ENCODE measurements at regions not wholly inside any gene's neighbourhood (a gene's known extent, or its start where the extent isn't known, plus 50 kb on each side); places are given as distances from the start of the nearest gene placed in this dataset.

GRCh38 chr2:172270278-172271079 lies 156.9 kb upstream of the ITGA6 start:
- H3K4me3 ChIP-seq (ENCODE audit: low read depth, low read length), result no peak overlapping the region

DNA sequence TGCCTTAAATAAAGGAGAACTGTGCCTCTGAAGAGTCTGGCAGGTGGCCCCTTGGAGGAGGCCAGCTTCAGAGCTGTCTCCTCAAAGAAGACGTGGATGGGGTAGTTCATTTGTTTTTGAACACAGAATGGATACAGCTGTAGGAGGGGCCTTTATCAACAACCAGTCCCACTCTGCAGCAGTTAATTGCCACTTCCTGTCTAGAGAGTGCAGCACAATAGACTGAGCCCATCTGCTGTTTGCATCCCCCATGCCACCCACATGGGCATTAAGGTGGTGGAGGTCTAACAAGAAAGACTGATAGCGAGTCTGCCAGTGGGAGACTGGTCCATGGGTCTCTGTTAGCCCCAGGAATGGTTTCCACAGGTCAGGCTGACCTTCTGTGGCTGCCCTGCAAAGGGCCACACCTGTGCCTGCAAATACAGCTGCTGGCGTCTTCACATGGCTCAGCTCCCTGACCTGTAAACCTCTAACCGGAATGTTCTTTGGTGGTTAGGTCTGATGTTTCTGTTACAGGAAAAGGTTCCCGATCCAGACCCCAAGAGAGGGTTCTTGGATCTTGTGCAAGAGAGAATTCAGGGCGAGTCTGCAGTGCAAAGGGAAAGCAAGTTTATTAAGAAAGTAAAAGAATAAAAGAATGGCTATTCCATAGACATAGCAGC lies 153.3 kb upstream of the ITGA6 start:
- TF ChIP-seq, protein P1, sequence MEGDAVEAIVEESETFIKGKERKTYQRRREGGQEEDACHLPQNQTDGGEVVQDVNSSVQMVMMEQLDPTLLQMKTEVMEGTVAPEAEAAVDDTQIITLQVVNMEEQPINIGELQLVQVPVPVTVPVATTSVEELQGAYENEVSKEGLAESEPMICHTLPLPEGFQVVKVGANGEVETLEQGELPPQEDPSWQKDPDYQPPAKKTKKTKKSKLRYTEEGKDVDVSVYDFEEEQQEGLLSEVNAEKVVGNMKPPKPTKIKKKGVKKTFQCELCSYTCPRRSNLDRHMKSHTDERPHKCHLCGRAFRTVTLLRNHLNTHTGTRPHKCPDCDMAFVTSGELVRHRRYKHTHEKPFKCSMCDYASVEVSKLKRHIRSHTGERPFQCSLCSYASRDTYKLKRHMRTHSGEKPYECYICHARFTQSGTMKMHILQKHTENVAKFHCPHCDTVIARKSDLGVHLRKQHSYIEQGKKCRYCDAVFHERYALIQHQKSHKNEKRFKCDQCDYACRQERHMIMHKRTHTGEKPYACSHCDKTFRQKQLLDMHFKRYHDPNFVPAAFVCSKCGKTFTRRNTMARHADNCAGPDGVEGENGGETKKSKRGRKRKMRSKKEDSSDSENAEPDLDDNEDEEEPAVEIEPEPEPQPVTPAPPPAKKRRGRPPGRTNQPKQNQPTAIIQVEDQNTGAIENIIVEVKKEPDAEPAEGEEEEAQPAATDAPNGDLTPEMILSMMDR (IDR thresholded peaks at IDR 0.05; ENCODE audit: borderline replicate concordance, insufficient read depth, low read depth, low read length), result no peak
- H3K4me3 ChIP-seq (ENCODE audit: low read depth, low read length), result no peak overlapping the region

More at GRCh38 chr2:172270278-172271079, 156.9 kb upstream of the ITGA6 start:
- TF ChIP-seq, protein P1 (IDR thresholded peaks at IDR 0.05; ENCODE audit: borderline replicate concordance, insufficient read depth, low read depth, low read length), result no peak

- TF ChIP-seq, protein P1 (IDR thresholded peaks at IDR 0.05; ENCODE audit: borderline replicate concordance, insufficient read depth, low read depth, low read length), result no peak
- no peak overlapping the region for H3K4me3 ChIP-seq (ENCODE audit: low read depth, low read length)
These were observed 152.1 kb upstream of the ITGA6 start for GRCh38 chr2:172275239-172275638.

- H3K4me3 ChIP-seq (ENCODE audit: low read depth, low read length), result no peak overlapping the region
- TF ChIP-seq, protein P1 (IDR thresholded peaks at IDR 0.05; ENCODE audit: borderline replicate concordance, insufficient read depth, low read depth, low read length), result no peak
These were observed 150.4 kb upstream of the ITGA6 start for GRCh38 chr2:172276961-172277360.

- TF ChIP-seq, protein P1 (IDR thresholded peaks at IDR 0.05; ENCODE audit: borderline replicate concordance, insufficient read depth, low read depth, low read length), result no peak
- no peak overlapping the region for H3K4me3 ChIP-seq (ENCODE audit: low read depth, low read length)
These were observed 148.7 kb upstream of the ITGA6 start for GRCh38 chr2:172278667-172279066.

DNA sequence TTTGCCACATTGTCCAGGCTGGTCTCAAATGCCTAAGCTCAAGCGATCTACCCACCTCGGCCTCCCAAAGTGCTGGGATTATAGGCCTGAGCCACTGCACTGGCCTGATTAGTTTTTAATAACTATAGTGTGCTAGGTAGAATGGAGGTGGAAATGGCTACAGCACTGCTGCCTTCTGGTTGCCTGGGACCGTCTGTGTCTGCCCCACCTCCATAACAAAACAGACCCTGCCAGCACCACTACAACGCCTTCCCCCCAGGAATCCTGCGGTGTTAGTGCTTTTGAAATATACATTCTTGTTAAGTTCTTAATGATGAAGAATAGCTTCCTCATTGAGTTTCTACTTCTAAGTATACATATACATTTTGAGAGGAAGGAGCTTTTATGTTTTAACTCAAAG lies 148.2 kb upstream of the ITGA6 start:
- TF ChIP-seq, protein P1 (IDR thresholded peaks at IDR 0.05; ENCODE audit: borderline replicate concordance, insufficient read depth, low read depth, low read length), result no peak
- H3K4me3 ChIP-seq (ENCODE audit: low read depth, low read length), result no peak overlapping the region

DNA sequence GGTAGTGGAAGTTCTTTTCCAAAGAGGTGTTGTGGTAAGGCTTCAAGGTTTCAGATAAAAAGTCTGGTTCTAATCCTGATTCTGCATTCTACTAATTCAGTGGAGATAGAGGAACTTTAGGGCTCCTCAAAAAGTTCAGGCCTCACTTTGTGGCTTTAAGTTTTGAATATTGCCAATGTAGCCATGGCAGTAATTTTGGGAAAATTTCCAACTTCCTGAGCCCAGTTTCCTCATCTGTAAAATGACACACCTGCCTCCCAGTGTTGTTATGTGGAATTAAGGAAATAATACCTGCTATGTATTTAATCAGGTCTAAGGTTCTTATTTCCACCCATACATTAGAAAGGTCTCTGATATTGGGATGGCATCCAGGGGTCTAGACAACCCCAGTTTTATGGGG lies 147.6 kb upstream of the ITGA6 start:
- no peak overlapping the region for H3K4me3 ChIP-seq (ENCODE audit: low read depth, low read length)
- TF ChIP-seq, protein P1 (IDR thresholded peaks at IDR 0.05; ENCODE audit: borderline replicate concordance, insufficient read depth, low read depth, low read length), result no peak

Measured in GM12875 (cell line).